ENCODE measurements at regions not wholly inside any gene's neighbourhood (a gene's known extent, or its start where the extent isn't known, plus 50 kb on each side); places are given as distances from the start of the nearest gene placed in this dataset.
"Not testable (repeated sequence)": the region's sequence is repeated elsewhere in the genome, so short reads cannot be mapped to it uniquely, and the experiment has no call there.

DNA sequence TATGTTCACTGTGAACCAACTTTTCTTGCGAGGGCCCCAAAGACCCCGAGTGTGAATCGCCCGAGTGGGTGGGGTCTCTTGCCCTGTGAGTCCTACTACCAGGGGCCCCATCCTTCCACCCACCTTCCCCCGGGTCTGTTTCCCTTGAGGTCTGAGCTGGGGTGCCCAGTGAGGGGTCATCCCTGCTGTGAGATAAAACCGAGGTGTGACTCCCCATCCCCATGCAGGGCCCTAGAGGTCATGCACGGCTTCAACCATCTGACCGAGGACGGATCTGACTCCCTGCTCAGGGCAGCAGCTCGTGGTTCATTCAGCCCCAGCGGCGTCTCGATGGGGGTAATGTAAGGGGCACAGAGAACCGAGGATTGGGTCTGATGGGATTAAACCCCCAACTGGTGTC, 103.1 kb upstream of the SULF2 start:
- DNase-seq (ENCODE audit: low read depth, low spot score): no peak
- Mint-ChIP-seq H3K36me3 (ENCODE audit: low read depth) (no peaks in the 10 kb centered on the region), H3K4me3 (no peak overlapping the region), H3K27ac (ENCODE audit: unreplicated experiment) (no peak overlapping the region), H3K4me1 (no peaks in the 10 kb centered on the region), H3K9me3 (no peaks in the 10 kb centered on the region), H3K27me3 (ENCODE audit: low read depth) (peaks cover 3% of the 10 kb centered on the region)
- TF ChIP-seq, protein P1, sequence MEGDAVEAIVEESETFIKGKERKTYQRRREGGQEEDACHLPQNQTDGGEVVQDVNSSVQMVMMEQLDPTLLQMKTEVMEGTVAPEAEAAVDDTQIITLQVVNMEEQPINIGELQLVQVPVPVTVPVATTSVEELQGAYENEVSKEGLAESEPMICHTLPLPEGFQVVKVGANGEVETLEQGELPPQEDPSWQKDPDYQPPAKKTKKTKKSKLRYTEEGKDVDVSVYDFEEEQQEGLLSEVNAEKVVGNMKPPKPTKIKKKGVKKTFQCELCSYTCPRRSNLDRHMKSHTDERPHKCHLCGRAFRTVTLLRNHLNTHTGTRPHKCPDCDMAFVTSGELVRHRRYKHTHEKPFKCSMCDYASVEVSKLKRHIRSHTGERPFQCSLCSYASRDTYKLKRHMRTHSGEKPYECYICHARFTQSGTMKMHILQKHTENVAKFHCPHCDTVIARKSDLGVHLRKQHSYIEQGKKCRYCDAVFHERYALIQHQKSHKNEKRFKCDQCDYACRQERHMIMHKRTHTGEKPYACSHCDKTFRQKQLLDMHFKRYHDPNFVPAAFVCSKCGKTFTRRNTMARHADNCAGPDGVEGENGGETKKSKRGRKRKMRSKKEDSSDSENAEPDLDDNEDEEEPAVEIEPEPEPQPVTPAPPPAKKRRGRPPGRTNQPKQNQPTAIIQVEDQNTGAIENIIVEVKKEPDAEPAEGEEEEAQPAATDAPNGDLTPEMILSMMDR (conservative IDR thresholded peaks at IDR 0.05): no peak

DNA sequence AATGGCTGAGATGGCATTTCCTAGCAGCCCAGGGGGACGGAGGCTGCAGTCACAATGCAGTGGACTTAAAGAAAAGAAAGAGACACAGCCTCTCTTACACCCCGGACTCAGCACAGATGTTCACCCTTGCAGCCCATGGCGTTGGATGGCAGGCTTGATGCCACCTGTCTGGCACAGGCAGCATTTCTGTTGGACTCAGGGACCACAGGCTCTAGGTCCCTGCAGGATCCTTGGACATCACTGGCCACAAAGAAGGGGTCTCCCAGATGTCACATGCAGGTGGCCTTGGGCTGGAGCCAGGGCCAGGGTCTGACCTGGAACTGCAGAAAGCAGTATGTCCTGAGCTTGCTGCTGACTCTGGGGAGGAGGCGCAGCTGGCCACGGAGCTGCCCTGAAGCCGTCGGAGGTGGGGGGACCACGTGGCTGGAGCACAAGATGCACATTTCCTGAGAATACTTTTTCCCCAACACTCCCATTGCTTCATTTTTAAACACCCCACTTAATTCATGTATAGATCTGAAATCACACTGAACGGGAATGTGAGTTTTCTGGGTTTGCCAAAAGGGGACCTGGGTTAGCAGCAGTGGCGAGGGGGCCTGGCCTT, 102.3 kb upstream of the SULF2 start:
- Mint-ChIP-seq H3K4me3 (no peak overlapping the region), H3K27me3 (ENCODE audit: low read depth) (peaks cover 3% of the 10 kb centered on the region), H3K36me3 (ENCODE audit: low read depth) (no peaks in the 10 kb centered on the region), H3K9me3 (no peaks in the 10 kb centered on the region), H3K27ac (ENCODE audit: unreplicated experiment) (no peak overlapping the region), H3K4me1 (no peaks in the 10 kb centered on the region)
- DNase-seq (ENCODE audit: low read depth, low spot score): no peak
- TF ChIP-seq, protein P1 (conservative IDR thresholded peaks at IDR 0.05): no peak

DNA sequence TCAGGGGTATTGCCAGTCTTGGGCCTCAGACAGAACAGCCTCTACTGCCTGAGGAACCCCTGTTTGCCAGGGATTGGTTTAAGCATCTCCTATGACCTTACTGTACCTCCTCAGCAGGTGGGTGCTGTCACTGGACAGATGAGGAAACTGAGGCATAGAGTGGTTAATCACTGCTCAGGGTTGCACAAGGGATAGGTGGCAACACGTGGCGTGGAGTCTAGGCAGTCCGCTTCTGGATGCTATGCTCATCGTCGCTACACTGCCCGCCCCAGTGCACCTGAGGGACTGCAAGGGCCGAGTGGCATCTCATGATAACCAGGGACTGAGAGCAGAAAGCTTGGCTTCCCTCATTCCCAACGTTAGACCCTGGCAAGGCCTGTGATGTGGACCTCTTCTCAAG, 101.8 kb upstream of the SULF2 start:
- H3K9me3 Mint-ChIP-seq: no peaks in the 10 kb centered on the region
- no peak for DNase-seq (ENCODE audit: low read depth, low spot score)
- no peaks in the 10 kb centered on the region for H3K36me3 Mint-ChIP-seq (ENCODE audit: low read depth)
- no peak overlapping the region for H3K27ac Mint-ChIP-seq (ENCODE audit: unreplicated experiment)
- H3K4me1 Mint-ChIP-seq: no peaks in the 10 kb centered on the region
- H3K4me3 Mint-ChIP-seq: no peak overlapping the region
- peaks cover 3% of the 10 kb centered on the region for H3K27me3 Mint-ChIP-seq (ENCODE audit: low read depth)
- TF ChIP-seq, protein P1 (conservative IDR thresholded peaks at IDR 0.05): no peak

DNA sequence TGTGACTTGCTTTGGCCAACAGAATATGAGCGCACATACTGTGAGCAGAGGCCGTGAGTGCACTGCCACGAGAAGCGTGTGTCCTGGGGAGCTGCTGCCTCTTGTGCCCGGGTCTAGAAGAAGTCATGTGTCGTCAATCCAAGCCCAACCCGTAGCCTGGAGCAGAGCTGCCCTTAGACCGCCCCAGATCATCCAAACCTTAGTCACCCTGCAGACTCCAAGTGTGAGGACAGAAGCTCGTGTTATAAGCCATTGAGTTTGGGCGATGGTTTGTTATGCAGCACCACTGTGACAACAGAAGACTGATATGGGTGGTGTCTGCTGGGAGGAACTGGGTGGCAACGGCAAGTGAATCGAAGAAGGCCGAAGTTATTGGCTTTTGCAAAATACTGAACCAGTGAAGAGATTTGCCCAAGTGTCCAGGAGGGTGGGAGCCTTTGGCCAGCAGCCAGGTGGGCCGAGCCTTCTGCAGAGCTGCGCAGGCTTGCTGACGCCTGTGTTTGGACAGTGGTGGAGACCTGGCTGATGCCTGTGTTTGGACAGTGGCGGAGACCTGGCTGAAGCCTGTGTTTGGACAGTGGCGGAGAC, 101.3 kb upstream of the SULF2 start:
- peaks cover 3% of the 10 kb centered on the region for H3K27me3 Mint-ChIP-seq (ENCODE audit: low read depth)
- H3K36me3 Mint-ChIP-seq (ENCODE audit: low read depth): no peaks in the 10 kb centered on the region
- no peaks in the 10 kb centered on the region for H3K9me3 Mint-ChIP-seq
- no peak overlapping the region for H3K27ac Mint-ChIP-seq (ENCODE audit: unreplicated experiment)
- no peak overlapping the region for H3K4me3 Mint-ChIP-seq
- TF ChIP-seq, protein P1 (conservative IDR thresholded peaks at IDR 0.05): no peak
- H3K4me1 Mint-ChIP-seq: no peaks in the 10 kb centered on the region
- DNase-seq (ENCODE audit: low read depth, low spot score): no peak

DNA sequence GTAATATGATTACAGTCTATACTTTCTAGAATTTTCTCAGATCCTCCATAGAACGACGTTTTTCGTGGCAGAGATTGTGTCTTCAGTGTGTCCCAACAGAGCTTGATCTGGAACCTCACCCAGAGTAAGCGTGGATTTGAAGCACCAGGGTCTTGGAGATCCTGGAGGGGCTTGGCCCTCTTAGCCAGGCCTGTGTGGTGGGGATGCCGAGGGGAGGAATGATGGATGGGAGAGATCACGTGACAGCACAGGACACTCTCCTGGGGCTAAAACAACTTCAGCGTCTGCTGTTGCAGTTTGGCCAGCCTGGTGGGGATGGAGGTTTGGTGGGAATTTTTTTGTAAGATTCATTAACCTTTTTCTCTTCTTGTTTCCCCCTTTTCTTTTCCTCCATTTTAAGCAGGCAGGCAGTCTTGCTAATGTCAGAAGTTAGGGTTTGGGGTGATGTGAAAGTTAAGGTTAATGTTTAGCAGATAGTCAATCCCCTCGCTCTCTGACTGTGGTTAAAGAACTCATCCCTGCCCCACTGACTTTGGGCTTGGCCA, 100.7 kb upstream of the SULF2 start:
- no peaks in the 10 kb centered on the region for H3K36me3 Mint-ChIP-seq (ENCODE audit: low read depth)
- H3K4me1 Mint-ChIP-seq: no peaks in the 10 kb centered on the region
- no peaks in the 10 kb centered on the region for H3K9me3 Mint-ChIP-seq
- DNase-seq (ENCODE audit: low read depth, low spot score): no peak
- H3K27me3 Mint-ChIP-seq (ENCODE audit: low read depth): peaks cover 3% of the 10 kb centered on the region
- TF ChIP-seq, protein P1 (conservative IDR thresholded peaks at IDR 0.05): no peak
- H3K27ac Mint-ChIP-seq (ENCODE audit: unreplicated experiment): no peak overlapping the region
- no peak overlapping the region for H3K4me3 Mint-ChIP-seq

DNA sequence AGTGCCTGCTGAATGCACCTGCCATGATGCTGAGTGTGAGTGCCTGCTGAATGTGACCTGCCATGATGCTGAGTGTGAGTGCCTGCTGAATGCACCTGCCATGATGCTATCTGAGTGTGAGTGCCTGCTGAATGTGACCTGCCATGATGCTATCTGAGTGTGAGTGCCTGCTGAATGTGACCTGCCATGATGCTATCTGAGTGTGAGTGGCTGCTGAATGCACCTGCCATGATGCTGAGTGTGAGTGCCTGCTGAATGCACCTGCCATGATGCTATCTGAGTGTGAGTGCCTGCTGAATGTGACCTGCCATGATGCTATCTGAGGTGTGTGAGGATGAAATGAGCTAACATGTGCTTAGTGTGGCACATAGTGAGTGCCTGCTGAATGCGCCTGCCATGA, 98.7 kb upstream of the SULF2 start:
- not testable (repeated sequence) for H3K36me3 Mint-ChIP-seq (ENCODE audit: low read depth); H3K9me3 Mint-ChIP-seq; H3K4me3 Mint-ChIP-seq; DNase-seq (ENCODE audit: low read depth, low spot score); H3K4me1 Mint-ChIP-seq; H3K27ac Mint-ChIP-seq (ENCODE audit: unreplicated experiment); H3K27me3 Mint-ChIP-seq (ENCODE audit: low read depth)
